ENCODE measurements at regions not wholly inside any gene's neighbourhood (a gene's known extent, or its start where the extent isn't known, plus 50 kb on each side); places are given as distances from the start of the nearest gene placed in this dataset.

GRCh38 chr2:8513601-8514273 lies 168.1 kb upstream of the ID2 start:
- Histone ChIP-seq H3K27ac (ENCODE audit: low read length) (no peak overlapping the region), H3K27me3 (ENCODE audit: control insufficient read depth, insufficient read depth, low read length) (no peaks in the 10 kb centered on the region), H3K4me3 (ENCODE audit: low read length) (no peak overlapping the region), H3K9me3 (ENCODE audit: control insufficient read depth, insufficient read depth, low read length) (no peaks in the 10 kb centered on the region), H3K4me1 (ENCODE audit: control insufficient read depth, insufficient read depth, low read length) (no peaks in the 10 kb centered on the region), H3K36me3 (ENCODE audit: control insufficient read depth, insufficient read depth, low read length) (no peaks in the 10 kb centered on the region)
- DNase-seq (ENCODE audit: low read depth, low spot score) = no peak
- no CpG with 5 or more reads among the region's 14 CpGs for WGBS (ENCODE audit: insufficient coverage, insufficient read length)

GRCh38 chr2:8514274-8514662 lies 167.6 kb upstream of the ID2 start:
- Histone ChIP-seq H3K27me3 (ENCODE audit: control insufficient read depth, insufficient read depth, low read length) (no peaks in the 10 kb centered on the region), H3K4me1 (ENCODE audit: control insufficient read depth, insufficient read depth, low read length) (no peaks in the 10 kb centered on the region), H3K36me3 (ENCODE audit: control insufficient read depth, insufficient read depth, low read length) (no peaks in the 10 kb centered on the region), H3K4me3 (ENCODE audit: low read length) (no peak overlapping the region), H3K27ac (ENCODE audit: low read length) (no peak overlapping the region), H3K9me3 (ENCODE audit: control insufficient read depth, insufficient read depth, low read length) (no peaks in the 10 kb centered on the region)
- DNase-seq (ENCODE audit: low read depth, low spot score) = no peak
- no CpG with 5 or more reads among the region's 4 CpGs for WGBS (ENCODE audit: insufficient coverage, insufficient read length)

- no peaks in the 10 kb centered on the region for H3K27me3 ChIP-seq (ENCODE audit: control insufficient read depth, insufficient read depth, low read length)
Measured at GRCh38 chr2:8514796-8515758, 166.8 kb upstream of the ID2 start.

GRCh38 chr2:8515864-8516533 lies 165.9 kb upstream of the ID2 start:
- H3K27me3 ChIP-seq (ENCODE audit: control insufficient read depth, insufficient read depth, low read length) = no peaks in the 10 kb centered on the region
- H3K36me3 ChIP-seq (ENCODE audit: control insufficient read depth, insufficient read depth, low read length) = no peaks in the 10 kb centered on the region
- no peaks in the 10 kb centered on the region for H3K9me3 ChIP-seq (ENCODE audit: control insufficient read depth, insufficient read depth, low read length)
- no peak overlapping the region for H3K27ac ChIP-seq (ENCODE audit: low read length)
- no peak overlapping the region for H3K4me3 ChIP-seq (ENCODE audit: low read length)
- DNase-seq (ENCODE audit: low read depth, low spot score) = no peak
- no CpG with 5 or more reads among the region's 5 CpGs for WGBS (ENCODE audit: insufficient coverage, insufficient read length)
- no peaks in the 10 kb centered on the region for H3K4me1 ChIP-seq (ENCODE audit: control insufficient read depth, insufficient read depth, low read length)

More at GRCh38 chr2:8514796-8515758, 166.8 kb upstream of the ID2 start:
- Histone ChIP-seq H3K4me3 (ENCODE audit: low read length) (no peak overlapping the region), H3K9me3 (ENCODE audit: control insufficient read depth, insufficient read depth, low read length) (no peaks in the 10 kb centered on the region), H3K27ac (ENCODE audit: low read length) (no peak overlapping the region), H3K36me3 (ENCODE audit: control insufficient read depth, insufficient read depth, low read length) (no peaks in the 10 kb centered on the region), H3K4me1 (ENCODE audit: control insufficient read depth, insufficient read depth, low read length) (no peaks in the 10 kb centered on the region)
- no peak for DNase-seq (ENCODE audit: low read depth, low spot score)
- no CpG with 5 or more reads among the region's 14 CpGs for WGBS (ENCODE audit: insufficient coverage, insufficient read length)

GRCh38 chr2:8517850-8518498 lies 163.9 kb upstream of the ID2 start:
- Histone ChIP-seq H3K4me1 (ENCODE audit: control insufficient read depth, insufficient read depth, low read length) (no peaks in the 10 kb centered on the region), H3K27me3 (ENCODE audit: control insufficient read depth, insufficient read depth, low read length) (no peaks in the 10 kb centered on the region), H3K27ac (ENCODE audit: low read length) (no peak overlapping the region), H3K4me3 (ENCODE audit: low read length) (no peak overlapping the region), H3K36me3 (ENCODE audit: control insufficient read depth, insufficient read depth, low read length) (no peaks in the 10 kb centered on the region), H3K9me3 (ENCODE audit: control insufficient read depth, insufficient read depth, low read length) (no peaks in the 10 kb centered on the region)
- no peak for DNase-seq (ENCODE audit: low read depth, low spot score)
- WGBS (ENCODE audit: insufficient coverage, insufficient read length) = no CpG with 5 or more reads among the region's 16 CpGs

- no CpG with 5 or more reads among the region's 8 CpGs for WGBS (ENCODE audit: insufficient coverage, insufficient read length)
- no peaks in the 10 kb centered on the region for H3K4me1 ChIP-seq (ENCODE audit: control insufficient read depth, insufficient read depth, low read length)
- H3K4me3 ChIP-seq (ENCODE audit: low read length) = no peak overlapping the region
- no peaks in the 10 kb centered on the region for H3K36me3 ChIP-seq (ENCODE audit: control insufficient read depth, insufficient read depth, low read length)
- H3K27me3 ChIP-seq (ENCODE audit: control insufficient read depth, insufficient read depth, low read length) = no peaks in the 10 kb centered on the region
- H3K9me3 ChIP-seq (ENCODE audit: control insufficient read depth, insufficient read depth, low read length) = no peaks in the 10 kb centered on the region
- DNase-seq (ENCODE audit: low read depth, low spot score) = no peak
- H3K27ac ChIP-seq (ENCODE audit: low read length) = no peak overlapping the region
Measured at GRCh38 chr2:8518979-8519668, 162.7 kb upstream of the ID2 start.

- Histone ChIP-seq H3K27me3 (ENCODE audit: control insufficient read depth, insufficient read depth, low read length) (no peaks in the 10 kb centered on the region), H3K27ac (ENCODE audit: low read length) (no peak overlapping the region), H3K4me1 (ENCODE audit: control insufficient read depth, insufficient read depth, low read length) (peaks cover 2% of the 10 kb centered on the region; the same call in 1 of the 2 replicates), H3K36me3 (ENCODE audit: control insufficient read depth, insufficient read depth, low read length) (no peaks in the 10 kb centered on the region), H3K4me3 (ENCODE audit: low read length) (no peak overlapping the region), H3K9me3 (ENCODE audit: control insufficient read depth, insufficient read depth, low read length) (no peaks in the 10 kb centered on the region)
- DNase-seq (ENCODE audit: low read depth, low spot score) = no peak
- WGBS (ENCODE audit: insufficient coverage, insufficient read length) = no CpG with 5 or more reads among the region's 5 CpGs
Measured at GRCh38 chr2:8520791-8521344, 161.0 kb upstream of the ID2 start.

- Histone ChIP-seq H3K4me3 (ENCODE audit: low read length) (no peak overlapping the region), H3K36me3 (ENCODE audit: control insufficient read depth, insufficient read depth, low read length) (no peaks in the 10 kb centered on the region), H3K4me1 (ENCODE audit: control insufficient read depth, insufficient read depth, low read length) (peaks cover 4% of the 10 kb centered on the region), H3K27ac (ENCODE audit: low read length) (no peak overlapping the region), H3K9me3 (ENCODE audit: control insufficient read depth, insufficient read depth, low read length) (no peaks in the 10 kb centered on the region), H3K27me3 (ENCODE audit: control insufficient read depth, insufficient read depth, low read length) (no peaks in the 10 kb centered on the region)
- DNase-seq (ENCODE audit: low read depth, low spot score) = no peak
- no CpG with 5 or more reads among the region's 2 CpGs for WGBS (ENCODE audit: insufficient coverage, insufficient read length)
Measured at GRCh38 chr2:8522687-8523086, 159.2 kb upstream of the ID2 start.

GRCh38 chr2:8524388-8524787 lies 157.5 kb upstream of the ID2 start:
- H3K9me3 ChIP-seq (ENCODE audit: control insufficient read depth, insufficient read depth, low read length) = no peaks in the 10 kb centered on the region
- no peak overlapping the region for H3K27ac ChIP-seq (ENCODE audit: low read length)
- no CpG with 5 or more reads among the region's 9 CpGs for WGBS (ENCODE audit: insufficient coverage, insufficient read length)
- no peaks in the 10 kb centered on the region; the same call in 1 of the 2 replicates for H3K27me3 ChIP-seq (ENCODE audit: control insufficient read depth, insufficient read depth, low read length)
- peaks cover 4% of the 10 kb centered on the region for H3K4me1 ChIP-seq (ENCODE audit: control insufficient read depth, insufficient read depth, low read length)
- no peak overlapping the region for H3K4me3 ChIP-seq (ENCODE audit: low read length)
- no peak for DNase-seq (ENCODE audit: low read depth, low spot score)
- no peaks in the 10 kb centered on the region for H3K36me3 ChIP-seq (ENCODE audit: control insufficient read depth, insufficient read depth, low read length)

Measured in iPS DF 6.9 (cell line).